Stimulated activated naive CD8-positive, alpha-beta T cell treated with anti-CD3 and anti-CD28 coated beads, Interleukin-15, Interleukin-2, amounts not matched to agents 100 U/mL and 50 U/mL, for 24 hours (primary cell): ENCODE measurements at regions not wholly inside any gene's neighbourhood (a gene's known extent, or its start where the extent isn't known, plus 50 kb on each side); places are given as distances from the start of the nearest gene placed in this dataset.

ENCODE experiments used
- ATAC-seq: fragments of 150-1000 bp; cut with Tn5 transposase; one replicate; pipeline ENCODE4 v1.10.0; 2021
- DNase-seq: peaks from one replicate; pipeline ENCODE4 v3.0.0; 2021

GRCh38 chr7:51366930-51367613, 50.5 kb upstream of the COBL start:
- no peak for DNase-seq
- ATAC-seq: no peak
